ENCODE measurements at regions not wholly inside any gene's neighbourhood (a gene's known extent, or its start where the extent isn't known, plus 50 kb on each side); places are given as distances from the start of the nearest gene placed in this dataset.

DNA sequence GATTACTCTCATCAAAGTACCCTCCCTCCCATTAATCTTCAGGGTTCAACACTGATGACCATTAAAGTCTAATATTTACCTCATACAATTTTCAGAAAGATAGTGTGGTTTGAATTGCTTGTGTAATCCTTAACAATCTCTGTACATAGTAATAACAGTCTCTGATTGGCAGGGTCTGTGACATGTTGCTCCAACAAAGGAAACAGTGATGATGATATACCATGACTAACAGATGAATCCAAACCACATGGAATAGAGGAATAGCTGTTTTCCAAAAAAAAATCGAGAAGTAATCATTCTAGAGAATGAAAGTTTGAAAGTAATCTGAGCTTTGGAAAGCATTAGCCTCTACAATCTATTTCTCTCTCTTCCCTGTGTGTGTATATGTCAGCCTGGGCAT lies 610.1 kb upstream of the NEGR1 start:
- TF ChIP-seq POLR2A (IDR thresholded peaks at IDR 0.05; ENCODE audit: low read depth, low read length): no peak
- TF ChIP-seq, protein P1, sequence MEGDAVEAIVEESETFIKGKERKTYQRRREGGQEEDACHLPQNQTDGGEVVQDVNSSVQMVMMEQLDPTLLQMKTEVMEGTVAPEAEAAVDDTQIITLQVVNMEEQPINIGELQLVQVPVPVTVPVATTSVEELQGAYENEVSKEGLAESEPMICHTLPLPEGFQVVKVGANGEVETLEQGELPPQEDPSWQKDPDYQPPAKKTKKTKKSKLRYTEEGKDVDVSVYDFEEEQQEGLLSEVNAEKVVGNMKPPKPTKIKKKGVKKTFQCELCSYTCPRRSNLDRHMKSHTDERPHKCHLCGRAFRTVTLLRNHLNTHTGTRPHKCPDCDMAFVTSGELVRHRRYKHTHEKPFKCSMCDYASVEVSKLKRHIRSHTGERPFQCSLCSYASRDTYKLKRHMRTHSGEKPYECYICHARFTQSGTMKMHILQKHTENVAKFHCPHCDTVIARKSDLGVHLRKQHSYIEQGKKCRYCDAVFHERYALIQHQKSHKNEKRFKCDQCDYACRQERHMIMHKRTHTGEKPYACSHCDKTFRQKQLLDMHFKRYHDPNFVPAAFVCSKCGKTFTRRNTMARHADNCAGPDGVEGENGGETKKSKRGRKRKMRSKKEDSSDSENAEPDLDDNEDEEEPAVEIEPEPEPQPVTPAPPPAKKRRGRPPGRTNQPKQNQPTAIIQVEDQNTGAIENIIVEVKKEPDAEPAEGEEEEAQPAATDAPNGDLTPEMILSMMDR (IDR thresholded peaks at IDR 0.05; ENCODE audit: extremely low read depth in 1 of 2, insufficient read depth in 1 of 2, low read depth in 1 of 2, low read length in 2 of 2): no peak
- no peak for TF ChIP-seq MYC (IDR thresholded peaks at IDR 0.05; ENCODE audit: low read depth, low read length)
- TF ChIP-seq, protein P2, sequence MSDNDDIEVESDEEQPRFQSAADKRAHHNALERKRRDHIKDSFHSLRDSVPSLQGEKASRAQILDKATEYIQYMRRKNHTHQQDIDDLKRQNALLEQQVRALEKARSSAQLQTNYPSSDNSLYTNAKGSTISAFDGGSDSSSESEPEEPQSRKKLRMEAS (IDR thresholded peaks at IDR 0.05; ENCODE audit: insufficient read depth, insufficient read length): no peak

Measured in endothelial cell of umbilical vein (primary cell).